HEK293 (cell line): ENCODE measurements at regions not wholly inside any gene's neighbourhood (a gene's known extent, or its start where the extent isn't known, plus 50 kb on each side); places are given as distances from the start of the nearest gene placed in this dataset.
"Not testable (repeated sequence)": the region's sequence is repeated elsewhere in the genome, so short reads cannot be mapped to it uniquely, and the experiment has no call there.

Source experiments
- HOXA7 ChIP-seq: sonication (generic); formaldehyde crosslinking; IDR thresholded peaks from 2 replicates; pipeline ENCODE4 v1.8.1; 2022; ENCODE audit warnings: missing genetic modification reagents, borderline replicate concordance
- MEIS1 ChIP-seq: sonication (generic); formaldehyde crosslinking; IDR thresholded peaks from 2 replicates; pipeline ENCODE4 v1.8.1; 2022; ENCODE audit warnings: missing genetic modification reagents, mild to moderate bottlenecking, borderline replicate concordance
- MYNN ChIP-seq: fragments of 450-650 bp; formaldehyde crosslinking; IDR thresholded peaks from 2 replicates; pipeline ENCODE4 v1.5.1; 2016; ENCODE audit warnings: missing biosample characterization, missing genetic modification characterization, borderline replicate concordance
- ZBTB1 ChIP-seq: fragments of 450-650 bp; formaldehyde crosslinking; IDR thresholded peaks from 2 replicates; pipeline ENCODE4 v1.5.1; 2016; ENCODE audit warnings: missing biosample characterization, missing genetic modification characterization
- ZBTB8A ChIP-seq: fragments of 450-650 bp; formaldehyde crosslinking; IDR thresholded peaks from 2 replicates; pipeline ENCODE4 v1.5.1; 2016; ENCODE audit warnings: missing biosample characterization, missing genetic modification characterization
- ZNF132 ChIP-seq: fragments of 450-650 bp; formaldehyde crosslinking; IDR thresholded peaks from 2 replicates; pipeline ENCODE4 v1.5.1; 2017; ENCODE audit warnings: missing biosample characterization, missing genetic modification characterization, borderline replicate concordance
- ZNF146 ChIP-seq: fragments of 450-650 bp; formaldehyde crosslinking; IDR thresholded peaks from 2 replicates; pipeline ENCODE4 v1.5.1; 2016; ENCODE audit warnings: missing biosample characterization, missing genetic modification characterization
- ZNF302 ChIP-seq: fragments of 450-650 bp; formaldehyde crosslinking; IDR thresholded peaks from 2 replicates; pipeline ENCODE4 v1.5.1; 2016; ENCODE audit warnings: missing biosample characterization, missing genetic modification characterization, low read depth
- ZNF777 ChIP-seq: fragments of 450-650 bp; formaldehyde crosslinking; IDR thresholded peaks from 2 replicates; pipeline ENCODE4 v1.5.1; 2017; ENCODE audit warnings: missing biosample characterization, missing genetic modification characterization, borderline replicate concordance
- TF ChIP-seq, protein P1 (sequence below): fragments of 450-650 bp; formaldehyde crosslinking; IDR thresholded peaks from 2 replicates; pipeline ENCODE4 v1.5.1; 2016; ENCODE audit warnings: missing biosample characterization, missing genetic modification characterization
- TF ChIP-seq, protein P2 (sequence below): fragments of 450-650 bp; formaldehyde crosslinking; IDR thresholded peaks from 2 replicates; pipeline ENCODE4 v1.5.1; 2016; ENCODE audit warnings: missing biosample characterization, missing genetic modification characterization
- TF ChIP-seq, protein P3 (sequence below): fragments of 450-650 bp; formaldehyde crosslinking; IDR thresholded peaks from 2 replicates; pipeline ENCODE4 v1.5.1; 2016; ENCODE audit warnings: missing biosample characterization, missing genetic modification characterization, borderline replicate concordance
- TF ChIP-seq, protein P4 (sequence below): fragments of 450-650 bp; formaldehyde crosslinking; conservative IDR thresholded peaks from 2 replicates; pipeline ENCODE4 v1.5.1; 2016; ENCODE audit warnings: low read depth, missing biosample characterization, missing genetic modification characterization

DNA sequence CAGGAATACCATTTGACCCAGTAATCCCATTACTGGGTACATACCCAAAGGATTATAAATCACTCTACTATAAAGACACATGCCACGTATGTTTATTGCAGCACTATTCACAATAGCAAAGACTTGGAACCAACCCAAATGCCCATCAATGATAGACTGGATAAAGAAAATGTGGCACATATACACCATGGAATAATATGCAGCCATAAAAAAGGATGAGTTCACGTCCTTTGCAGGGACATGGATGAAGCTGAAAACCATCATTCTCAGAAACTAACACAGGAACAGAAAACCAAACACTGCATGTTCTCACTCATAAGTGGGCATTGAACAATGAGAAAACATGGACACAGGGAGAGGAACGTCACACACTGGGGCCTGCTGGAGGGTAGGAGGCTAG, 556.1 kb upstream of the ADGRL2 start:
- TF ChIP-seq, protein P1, sequence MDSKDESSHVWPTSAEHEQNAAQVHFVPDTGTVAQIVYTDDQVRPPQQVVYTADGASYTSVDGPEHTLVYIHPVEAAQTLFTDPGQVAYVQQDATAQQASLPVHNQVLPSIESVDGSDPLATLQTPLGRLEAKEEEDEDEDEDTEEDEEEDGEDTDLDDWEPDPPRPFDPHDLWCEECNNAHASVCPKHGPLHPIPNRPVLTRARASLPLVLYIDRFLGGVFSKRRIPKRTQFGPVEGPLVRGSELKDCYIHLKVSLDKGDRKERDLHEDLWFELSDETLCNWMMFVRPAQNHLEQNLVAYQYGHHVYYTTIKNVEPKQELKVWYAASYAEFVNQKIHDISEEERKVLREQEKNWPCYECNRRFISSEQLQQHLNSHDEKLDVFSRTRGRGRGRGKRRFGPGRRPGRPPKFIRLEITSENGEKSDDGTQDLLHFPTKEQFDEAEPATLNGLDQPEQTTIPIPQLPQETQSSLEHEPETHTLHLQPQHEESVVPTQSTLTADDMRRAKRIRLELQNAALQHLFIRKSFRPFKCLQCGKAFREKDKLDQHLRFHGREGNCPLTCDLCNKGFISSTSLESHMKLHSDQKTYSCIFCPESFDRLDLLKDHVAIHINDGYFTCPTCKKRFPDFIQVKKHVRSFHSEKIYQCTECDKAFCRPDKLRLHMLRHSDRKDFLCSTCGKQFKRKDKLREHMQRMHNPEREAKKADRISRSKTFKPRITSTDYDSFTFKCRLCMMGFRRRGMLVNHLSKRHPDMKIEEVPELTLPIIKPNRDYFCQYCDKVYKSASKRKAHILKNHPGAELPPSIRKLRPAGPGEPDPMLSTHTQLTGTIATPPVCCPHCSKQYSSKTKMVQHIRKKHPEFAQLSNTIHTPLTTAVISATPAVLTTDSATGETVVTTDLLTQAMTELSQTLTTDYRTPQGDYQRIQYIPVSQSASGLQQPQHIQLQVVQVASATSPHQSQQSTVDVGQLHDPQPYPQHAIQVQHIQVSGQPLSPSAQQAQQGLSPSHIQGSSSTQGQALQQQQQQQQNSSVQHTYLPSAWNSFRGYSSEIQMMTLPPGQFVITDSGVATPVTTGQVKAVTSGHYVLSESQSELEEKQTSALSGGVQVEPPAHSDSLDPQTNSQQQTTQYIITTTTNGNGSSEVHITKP (tag by site-specific recombination): not testable (repeated sequence)
- TF ChIP-seq, protein P2, sequence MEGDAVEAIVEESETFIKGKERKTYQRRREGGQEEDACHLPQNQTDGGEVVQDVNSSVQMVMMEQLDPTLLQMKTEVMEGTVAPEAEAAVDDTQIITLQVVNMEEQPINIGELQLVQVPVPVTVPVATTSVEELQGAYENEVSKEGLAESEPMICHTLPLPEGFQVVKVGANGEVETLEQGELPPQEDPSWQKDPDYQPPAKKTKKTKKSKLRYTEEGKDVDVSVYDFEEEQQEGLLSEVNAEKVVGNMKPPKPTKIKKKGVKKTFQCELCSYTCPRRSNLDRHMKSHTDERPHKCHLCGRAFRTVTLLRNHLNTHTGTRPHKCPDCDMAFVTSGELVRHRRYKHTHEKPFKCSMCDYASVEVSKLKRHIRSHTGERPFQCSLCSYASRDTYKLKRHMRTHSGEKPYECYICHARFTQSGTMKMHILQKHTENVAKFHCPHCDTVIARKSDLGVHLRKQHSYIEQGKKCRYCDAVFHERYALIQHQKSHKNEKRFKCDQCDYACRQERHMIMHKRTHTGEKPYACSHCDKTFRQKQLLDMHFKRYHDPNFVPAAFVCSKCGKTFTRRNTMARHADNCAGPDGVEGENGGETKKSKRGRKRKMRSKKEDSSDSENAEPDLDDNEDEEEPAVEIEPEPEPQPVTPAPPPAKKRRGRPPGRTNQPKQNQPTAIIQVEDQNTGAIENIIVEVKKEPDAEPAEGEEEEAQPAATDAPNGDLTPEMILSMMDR (tag by site-specific recombination): not testable (repeated sequence)
- TF ChIP-seq, protein P3, sequence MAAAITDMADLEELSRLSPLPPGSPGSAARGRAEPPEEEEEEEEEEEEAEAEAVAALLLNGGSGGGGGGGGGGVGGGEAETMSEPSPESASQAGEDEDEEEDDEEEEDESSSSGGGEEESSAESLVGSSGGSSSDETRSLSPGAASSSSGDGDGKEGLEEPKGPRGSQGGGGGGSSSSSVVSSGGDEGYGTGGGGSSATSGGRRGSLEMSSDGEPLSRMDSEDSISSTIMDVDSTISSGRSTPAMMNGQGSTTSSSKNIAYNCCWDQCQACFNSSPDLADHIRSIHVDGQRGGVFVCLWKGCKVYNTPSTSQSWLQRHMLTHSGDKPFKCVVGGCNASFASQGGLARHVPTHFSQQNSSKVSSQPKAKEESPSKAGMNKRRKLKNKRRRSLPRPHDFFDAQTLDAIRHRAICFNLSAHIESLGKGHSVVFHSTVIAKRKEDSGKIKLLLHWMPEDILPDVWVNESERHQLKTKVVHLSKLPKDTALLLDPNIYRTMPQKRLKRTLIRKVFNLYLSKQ (tag by site-specific recombination): not testable (repeated sequence)
- not testable (repeated sequence) for TF ChIP-seq ZBTB8A; ZNF132 (tag by site-specific recombination); HOXA7 (CRISPR knock-in tag); ZBTB1 (tag by site-specific recombination); MEIS1; ZNF777 (tag by site-specific recombination); MYNN (tag by site-specific recombination); ZNF302 (tag by site-specific recombination)
- TF ChIP-seq, protein P4, sequence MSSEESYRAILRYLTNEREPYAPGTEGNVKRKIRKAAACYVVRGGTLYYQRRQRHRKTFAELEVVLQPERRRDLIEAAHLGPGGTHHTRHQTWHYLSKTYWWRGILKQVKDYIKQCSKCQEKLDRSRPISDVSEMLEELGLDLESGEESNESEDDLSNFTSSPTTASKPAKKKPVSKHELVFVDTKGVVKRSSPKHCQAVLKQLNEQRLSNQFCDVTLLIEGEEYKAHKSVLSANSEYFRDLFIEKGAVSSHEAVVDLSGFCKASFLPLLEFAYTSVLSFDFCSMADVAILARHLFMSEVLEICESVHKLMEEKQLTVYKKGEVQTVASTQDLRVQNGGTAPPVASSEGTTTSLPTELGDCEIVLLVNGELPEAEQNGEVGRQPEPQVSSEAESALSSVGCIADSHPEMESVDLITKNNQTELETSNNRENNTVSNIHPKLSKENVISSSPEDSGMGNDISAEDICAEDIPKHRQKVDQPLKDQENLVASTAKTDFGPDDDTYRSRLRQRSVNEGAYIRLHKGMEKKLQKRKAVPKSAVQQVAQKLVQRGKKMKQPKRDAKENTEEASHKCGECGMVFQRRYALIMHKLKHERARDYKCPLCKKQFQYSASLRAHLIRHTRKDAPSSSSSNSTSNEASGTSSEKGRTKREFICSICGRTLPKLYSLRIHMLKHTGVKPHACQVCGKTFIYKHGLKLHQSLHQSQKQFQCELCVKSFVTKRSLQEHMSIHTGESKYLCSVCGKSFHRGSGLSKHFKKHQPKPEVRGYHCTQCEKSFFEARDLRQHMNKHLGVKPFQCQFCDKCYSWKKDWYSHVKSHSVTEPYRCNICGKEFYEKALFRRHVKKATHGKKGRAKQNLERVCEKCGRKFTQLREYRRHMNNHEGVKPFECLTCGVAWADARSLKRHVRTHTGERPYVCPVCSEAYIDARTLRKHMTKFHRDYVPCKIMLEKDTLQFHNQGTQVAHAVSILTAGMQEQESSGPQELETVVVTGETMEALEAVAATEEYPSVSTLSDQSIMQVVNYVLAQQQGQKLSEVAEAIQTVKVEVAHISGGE (tag by site-specific recombination): not testable (repeated sequence)
- TF ChIP-seq ZNF146: peak; percentile 93
